ENCODE measurements at regions not wholly inside any gene's neighbourhood (a gene's known extent, or its start where the extent isn't known, plus 50 kb on each side); places are given as distances from the start of the nearest gene placed in this dataset.

DNA sequence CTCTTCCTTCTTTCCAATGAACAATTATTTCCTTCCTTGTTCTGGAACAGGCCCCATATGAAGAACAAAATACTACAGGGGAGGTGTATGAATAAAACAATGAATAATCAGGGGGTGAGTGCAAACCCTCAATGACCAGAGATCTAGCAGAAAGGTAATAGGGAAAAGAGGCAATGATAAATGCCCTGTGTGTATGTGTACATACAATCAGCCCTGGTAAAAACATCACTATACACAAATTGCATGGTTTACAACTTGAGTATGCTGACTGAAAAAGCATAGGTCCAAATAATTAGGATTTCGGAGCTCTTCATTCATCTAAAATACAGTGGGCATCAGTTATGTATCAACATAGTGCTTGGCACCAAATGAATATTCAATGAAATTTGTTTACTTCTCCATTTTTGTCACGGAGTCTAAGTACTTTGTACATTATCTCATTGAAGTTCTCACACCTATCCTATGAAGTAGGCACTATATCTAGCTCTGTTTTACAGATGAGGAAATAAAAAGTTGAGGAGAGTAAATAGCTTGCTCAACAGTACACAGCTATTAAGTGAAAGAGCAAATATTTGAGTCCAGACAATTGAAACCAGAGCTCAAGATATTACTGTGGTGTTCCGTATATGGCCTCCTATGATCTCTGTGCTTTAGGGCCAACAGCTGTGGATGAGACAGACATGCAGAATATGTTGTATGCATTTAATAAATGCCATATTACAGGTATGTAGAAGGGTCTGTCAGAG is 1065.4 kb downstream of the SORCS3 start:
- no peaks in the 10 kb centered on the region for H3K9me3 ChIP-seq
- ATAC-seq (no peak), FAIRE-seq (no peak), DNase-seq (ENCODE audit: low read depth in 1 of 2, low spot score in 1 of 2) (no peak)
- no peak for TF ChIP-seq PHF8 (IDR thresholded peaks at IDR 0.05; ENCODE audit: borderline replicate concordance, low read depth)
- no peak for TF ChIP-seq RFX5 (IDR thresholded peaks at IDR 0.05)
- no peak for TF ChIP-seq MYC (IDR thresholded peaks at IDR 0.05; ENCODE audit: borderline replicate concordance, low read length)
- TF ChIP-seq CHD2 (IDR thresholded peaks at IDR 0.05; ENCODE audit: low read length, partially characterized antibody) = no peak
- TF ChIP-seq EHMT2 (IDR thresholded peaks at IDR 0.05; ENCODE audit: low read depth) = no peak
- no peak for TF ChIP-seq CBX2 (IDR thresholded peaks at IDR 0.05; ENCODE audit: borderline replicate concordance, low read depth)
- TF ChIP-seq, protein P1, sequence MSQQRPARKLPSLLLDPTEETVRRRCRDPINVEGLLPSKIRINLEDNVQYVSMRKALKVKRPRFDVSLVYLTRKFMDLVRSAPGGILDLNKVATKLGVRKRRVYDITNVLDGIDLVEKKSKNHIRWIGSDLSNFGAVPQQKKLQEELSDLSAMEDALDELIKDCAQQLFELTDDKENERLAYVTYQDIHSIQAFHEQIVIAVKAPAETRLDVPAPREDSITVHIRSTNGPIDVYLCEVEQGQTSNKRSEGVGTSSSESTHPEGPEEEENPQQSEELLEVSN (IDR thresholded peaks at IDR 0.05; ENCODE audit: borderline replicate concordance, low read depth) = no peak
- no peak for TF ChIP-seq GATA3 (IDR thresholded peaks at IDR 0.05; ENCODE audit: borderline replicate concordance)
- no peak for TF ChIP-seq HOXB5 (CRISPR knock-in tag; IDR thresholded peaks at IDR 0.05)
- TF ChIP-seq RARB (CRISPR knock-in tag; IDR thresholded peaks at IDR 0.05) = no peak
- TF ChIP-seq TFCP2L1 (CRISPR knock-in tag; IDR thresholded peaks at IDR 0.05) = no peak
- TF ChIP-seq HEYL (CRISPR knock-in tag; IDR thresholded peaks at IDR 0.05) = no peak
- 4% methylated on average over 3 of the region's 3 CpGs for WGBS (ENCODE audit: missing lambda C conversion rate)
- ChIA-PET CTCF (no interaction called here), POLR2A (no interaction called here)
- no peak overlapping the region for H3K27ac ChIP-seq
- H3K4me1 ChIP-seq = no peaks in the 10 kb centered on the region
- no peak overlapping the region for H3K4me2 ChIP-seq
- no peak overlapping the region for H3K4me3 ChIP-seq

DNA sequence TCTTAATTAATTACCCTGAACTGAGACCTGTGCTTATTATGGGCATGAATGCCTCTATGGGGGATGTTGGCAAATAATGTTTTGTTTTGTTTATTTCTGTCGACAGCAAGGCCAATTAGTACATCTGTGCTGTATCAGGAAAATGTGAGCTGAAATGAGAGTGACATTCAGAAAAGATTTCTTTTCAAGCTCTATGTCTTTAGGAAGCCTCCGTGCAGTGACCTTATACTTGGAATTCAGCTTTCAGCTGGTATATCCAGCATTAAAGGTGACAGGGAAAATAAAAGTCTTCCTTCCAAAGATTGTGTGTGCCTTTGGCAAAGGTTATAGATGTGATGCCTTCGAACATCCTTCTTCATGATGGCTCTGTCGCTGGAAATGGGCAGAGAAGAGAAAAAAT is 1061.1 kb downstream of the SORCS3 start:
- POLR2A ChIA-PET = no interaction called here
- no peaks in the 10 kb centered on the region for H3K9me3 ChIP-seq
- CTCF ChIA-PET = no interaction called here
- WGBS (ENCODE audit: missing lambda C conversion rate) = 5% methylated on average over 4 of the region's 4 CpGs
- no peak overlapping the region for H3K4me3 ChIP-seq
- ATAC-seq (no peak), DNase-seq (ENCODE audit: low read depth in 1 of 2, low spot score in 1 of 2) (no peak), FAIRE-seq (no peak)
- no peak for TF ChIP-seq NR3C1 (IDR thresholded peaks at IDR 0.05)
- no peak for TF ChIP-seq RARB (CRISPR knock-in tag; IDR thresholded peaks at IDR 0.05)
- TF ChIP-seq, protein P2, sequence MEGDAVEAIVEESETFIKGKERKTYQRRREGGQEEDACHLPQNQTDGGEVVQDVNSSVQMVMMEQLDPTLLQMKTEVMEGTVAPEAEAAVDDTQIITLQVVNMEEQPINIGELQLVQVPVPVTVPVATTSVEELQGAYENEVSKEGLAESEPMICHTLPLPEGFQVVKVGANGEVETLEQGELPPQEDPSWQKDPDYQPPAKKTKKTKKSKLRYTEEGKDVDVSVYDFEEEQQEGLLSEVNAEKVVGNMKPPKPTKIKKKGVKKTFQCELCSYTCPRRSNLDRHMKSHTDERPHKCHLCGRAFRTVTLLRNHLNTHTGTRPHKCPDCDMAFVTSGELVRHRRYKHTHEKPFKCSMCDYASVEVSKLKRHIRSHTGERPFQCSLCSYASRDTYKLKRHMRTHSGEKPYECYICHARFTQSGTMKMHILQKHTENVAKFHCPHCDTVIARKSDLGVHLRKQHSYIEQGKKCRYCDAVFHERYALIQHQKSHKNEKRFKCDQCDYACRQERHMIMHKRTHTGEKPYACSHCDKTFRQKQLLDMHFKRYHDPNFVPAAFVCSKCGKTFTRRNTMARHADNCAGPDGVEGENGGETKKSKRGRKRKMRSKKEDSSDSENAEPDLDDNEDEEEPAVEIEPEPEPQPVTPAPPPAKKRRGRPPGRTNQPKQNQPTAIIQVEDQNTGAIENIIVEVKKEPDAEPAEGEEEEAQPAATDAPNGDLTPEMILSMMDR (IDR thresholded peaks at IDR 0.05) = no peak
- TF ChIP-seq, protein P3, sequence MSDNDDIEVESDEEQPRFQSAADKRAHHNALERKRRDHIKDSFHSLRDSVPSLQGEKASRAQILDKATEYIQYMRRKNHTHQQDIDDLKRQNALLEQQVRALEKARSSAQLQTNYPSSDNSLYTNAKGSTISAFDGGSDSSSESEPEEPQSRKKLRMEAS (IDR thresholded peaks at IDR 0.05) = no peak
- no peak for TF ChIP-seq SMC3 (IDR thresholded peaks at IDR 0.05)
- no peak for TF ChIP-seq PHF8 (IDR thresholded peaks at IDR 0.05; ENCODE audit: borderline replicate concordance, low read depth)
- no peak for TF ChIP-seq JUNB (IDR thresholded peaks at IDR 0.05)
- TF ChIP-seq, protein P4, sequence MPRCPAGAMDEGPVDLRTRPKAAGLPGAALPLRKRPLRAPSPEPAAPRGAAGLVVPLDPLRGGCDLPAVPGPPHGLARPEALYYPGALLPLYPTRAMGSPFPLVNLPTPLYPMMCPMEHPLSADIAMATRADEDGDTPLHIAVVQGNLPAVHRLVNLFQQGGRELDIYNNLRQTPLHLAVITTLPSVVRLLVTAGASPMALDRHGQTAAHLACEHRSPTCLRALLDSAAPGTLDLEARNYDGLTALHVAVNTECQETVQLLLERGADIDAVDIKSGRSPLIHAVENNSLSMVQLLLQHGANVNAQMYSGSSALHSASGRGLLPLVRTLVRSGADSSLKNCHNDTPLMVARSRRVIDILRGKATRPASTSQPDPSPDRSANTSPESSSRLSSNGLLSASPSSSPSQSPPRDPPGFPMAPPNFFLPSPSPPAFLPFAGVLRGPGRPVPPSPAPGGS (IDR thresholded peaks at IDR 0.05) = no peak
- TF ChIP-seq, protein P1 (IDR thresholded peaks at IDR 0.05; ENCODE audit: borderline replicate concordance, low read depth) = no peak
- TF ChIP-seq MAFK (IDR thresholded peaks at IDR 0.05; ENCODE audit: partially characterized antibody) = no peak
- no peak for TF ChIP-seq ESRRA (IDR thresholded peaks at IDR 0.05; ENCODE audit: borderline replicate concordance, low read length)
- no peak for TF ChIP-seq NFE2L2 (conservative IDR thresholded peaks at IDR 0.05; ENCODE audit: low read length)
- TF ChIP-seq EHMT2 (IDR thresholded peaks at IDR 0.05; ENCODE audit: low read depth) = no peak
- no peak for TF ChIP-seq HOXA7 (CRISPR knock-in tag; IDR thresholded peaks at IDR 0.05)
- TF ChIP-seq, protein P5, sequence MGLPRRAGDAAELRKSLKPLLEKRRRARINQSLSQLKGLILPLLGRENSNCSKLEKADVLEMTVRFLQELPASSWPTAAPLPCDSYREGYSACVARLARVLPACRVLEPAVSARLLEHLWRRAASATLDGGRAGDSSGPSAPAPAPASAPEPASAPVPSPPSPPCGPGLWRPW (IDR thresholded peaks at IDR 0.05) = no peak
- H3K27ac ChIP-seq = no peak overlapping the region
- no peak overlapping the region for H3K4me2 ChIP-seq
- H3K4me1 ChIP-seq = no peaks in the 10 kb centered on the region
